Activated naive CD4-positive, alpha-beta T cell treated with anti-CD3 and anti-CD28 coated beads, Interleukin-2, amount 50 U/mL, for 24 hours (primary cell): ENCODE measurements at regions not wholly inside any gene's neighbourhood (a gene's known extent, or its start where the extent isn't known, plus 50 kb on each side); places are given as distances from the start of the nearest gene placed in this dataset.
"Not testable (repeated sequence)": the region's sequence is repeated elsewhere in the genome, so short reads cannot be mapped to it uniquely, and the experiment has no call there.

Source experiments
- H3K27ac Mint-ChIP-seq: one replicate; pipeline ENCODE4 v1.8.0; 2021; ENCODE audit warnings: mild to moderate bottlenecking, mixed read lengths
- H3K27me3 Mint-ChIP-seq: one replicate; pipeline ENCODE4 v1.8.0; 2021; ENCODE audit warnings: mixed read lengths
- H3K36me3 Mint-ChIP-seq: one replicate; pipeline ENCODE4 v1.8.0; 2021; ENCODE audit warnings: mixed read lengths
- H3K4me1 Mint-ChIP-seq: one replicate; pipeline ENCODE4 v1.8.0; 2021; ENCODE audit warnings: mixed read lengths
- H3K4me3 Mint-ChIP-seq: one replicate; pipeline ENCODE4 v1.8.0; 2021; ENCODE audit warnings: mild to moderate bottlenecking, mixed read lengths
- H3K9me3 Mint-ChIP-seq: one replicate; pipeline ENCODE4 v1.8.0; 2021; ENCODE audit warnings: mixed read lengths

GRCh38 chr9:71604197-71605063 lies 163.9 kb downstream of the CEMIP2 start:
- Mint-ChIP-seq H3K4me3 (no peak overlapping the region), H3K27me3 (no peaks in the 10 kb centered on the region), H3K27ac (no peak overlapping the region), H3K4me1 (no peaks in the 10 kb centered on the region), H3K36me3 (no peaks in the 10 kb centered on the region), H3K9me3 (no peaks in the 10 kb centered on the region)

DNA sequence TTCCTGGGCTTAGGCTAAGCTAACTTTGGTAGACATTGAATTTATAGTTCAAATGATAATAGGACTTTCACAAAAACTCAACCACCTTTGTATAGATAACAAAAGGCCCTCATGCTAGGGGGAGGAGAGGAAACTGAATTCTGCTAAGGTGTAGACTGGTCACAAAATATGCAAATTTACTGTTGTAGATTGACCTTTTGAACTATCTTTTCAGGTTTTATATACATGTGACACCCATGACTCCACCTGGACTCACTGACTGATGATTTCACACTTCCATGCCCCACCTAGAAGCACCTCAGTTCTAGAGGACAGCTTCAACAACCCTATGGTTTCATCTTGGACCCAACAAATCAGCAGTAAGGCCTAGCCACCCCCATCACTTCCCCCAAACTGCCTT lies 165.7 kb downstream of the CEMIP2 start:
- H3K27ac Mint-ChIP-seq: no peak overlapping the region

DNA sequence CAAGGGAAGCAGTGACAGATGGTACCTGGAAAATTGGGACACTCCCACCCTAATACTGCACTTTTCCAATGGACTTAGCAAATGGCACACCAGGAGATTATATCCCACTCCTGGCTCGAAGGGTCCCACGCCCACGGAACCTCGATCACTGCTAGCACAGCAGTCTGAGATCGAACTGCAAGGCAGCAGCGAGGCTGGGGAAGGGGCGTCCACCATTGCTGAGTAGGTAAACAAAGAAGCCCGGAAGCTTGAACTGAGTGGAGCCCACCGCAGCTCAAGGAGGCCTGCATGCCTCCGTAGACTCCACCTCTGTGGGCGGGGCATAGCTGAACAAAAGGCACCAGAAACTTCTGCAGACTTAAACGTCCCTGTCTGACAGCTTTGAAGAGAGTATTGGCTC lies 172.6 kb downstream of the CEMIP2 start:
- not testable (repeated sequence) for H3K27me3 Mint-ChIP-seq, H3K4me3 Mint-ChIP-seq, H3K36me3 Mint-ChIP-seq, H3K27ac Mint-ChIP-seq, H3K9me3 Mint-ChIP-seq, H3K4me1 Mint-ChIP-seq

More for the DNA sequence above, 165.7 kb downstream of the CEMIP2 start:
- no peaks in the 10 kb centered on the region for H3K36me3 Mint-ChIP-seq
- no peaks in the 10 kb centered on the region for H3K4me1 Mint-ChIP-seq
- H3K9me3 Mint-ChIP-seq: no peaks in the 10 kb centered on the region
- no peak overlapping the region for H3K4me3 Mint-ChIP-seq
- H3K27me3 Mint-ChIP-seq: no peaks in the 10 kb centered on the region

DNA sequence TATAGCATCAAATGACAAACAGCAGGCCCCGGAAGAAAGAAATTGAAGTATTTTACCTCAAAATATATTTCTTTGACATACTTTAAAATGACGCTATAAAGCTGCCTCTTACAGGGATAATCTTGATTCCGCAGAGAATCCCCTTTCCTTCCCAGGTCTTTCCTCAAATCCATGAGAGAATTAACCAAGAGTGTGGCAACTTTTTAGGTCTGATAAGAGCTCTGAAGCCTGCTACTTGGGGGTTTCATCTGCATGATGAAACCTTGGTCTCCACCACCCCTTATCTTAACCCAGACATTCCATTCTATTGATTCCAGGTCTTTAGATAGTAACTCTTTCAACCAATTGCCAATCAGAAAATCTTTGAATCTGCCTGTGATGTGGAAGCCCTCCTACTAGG lies 173.8 kb downstream of the CEMIP2 start:
- H3K9me3 Mint-ChIP-seq: no peaks in the 10 kb centered on the region
- H3K4me1 Mint-ChIP-seq: no peaks in the 10 kb centered on the region
- no peak overlapping the region for H3K4me3 Mint-ChIP-seq
- peaks cover 1% of the 10 kb centered on the region for H3K27me3 Mint-ChIP-seq
- no peaks in the 10 kb centered on the region for H3K36me3 Mint-ChIP-seq
- H3K27ac Mint-ChIP-seq: no peak overlapping the region

DNA sequence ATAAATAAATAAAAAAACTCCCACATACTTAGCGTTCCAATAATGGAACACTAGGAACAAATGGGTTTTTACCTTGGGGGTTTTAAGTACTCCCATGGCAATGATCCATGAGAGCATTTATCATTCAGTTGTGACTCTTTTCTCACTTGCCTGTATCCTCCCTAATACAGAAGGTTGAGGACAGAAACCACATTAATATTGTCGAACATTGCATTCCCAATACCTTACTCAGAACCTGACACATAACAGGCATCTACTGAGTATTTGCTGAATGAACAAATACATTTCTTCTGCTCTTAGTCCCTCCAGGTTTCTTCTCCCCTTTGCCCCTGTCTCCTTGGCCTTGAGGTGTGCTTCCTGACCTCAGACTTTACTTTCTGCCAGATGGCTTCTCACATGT lies 175.9 kb downstream of the CEMIP2 start:
- no peaks in the 10 kb centered on the region for H3K9me3 Mint-ChIP-seq
- H3K4me3 Mint-ChIP-seq: no peak overlapping the region
- H3K27me3 Mint-ChIP-seq: peaks cover 1% of the 10 kb centered on the region
- H3K4me1 Mint-ChIP-seq: no peaks in the 10 kb centered on the region
- H3K27ac Mint-ChIP-seq: no peak overlapping the region
- no peaks in the 10 kb centered on the region for H3K36me3 Mint-ChIP-seq

- no peaks in the 10 kb centered on the region for H3K4me1 Mint-ChIP-seq
- H3K9me3 Mint-ChIP-seq: no peaks in the 10 kb centered on the region
- H3K4me3 Mint-ChIP-seq: no peak overlapping the region
- H3K36me3 Mint-ChIP-seq: no peaks in the 10 kb centered on the region
- no peak overlapping the region for H3K27ac Mint-ChIP-seq
- no peaks in the 10 kb centered on the region for H3K27me3 Mint-ChIP-seq
Observed at GRCh38 chr9:71590362-71590761, 178.0 kb downstream of the CEMIP2 start.

GRCh38 chr9:71589612-71590011 lies 178.7 kb downstream of the CEMIP2 start:
- Mint-ChIP-seq H3K36me3 (no peaks in the 10 kb centered on the region), H3K27ac (no peak overlapping the region), H3K27me3 (no peaks in the 10 kb centered on the region), H3K4me3 (no peak overlapping the region), H3K9me3 (no peaks in the 10 kb centered on the region), H3K4me1 (no peaks in the 10 kb centered on the region)

- Mint-ChIP-seq H3K27ac (no peak overlapping the region), H3K36me3 (no peaks in the 10 kb centered on the region), H3K27me3 (no peaks in the 10 kb centered on the region), H3K4me1 (no peaks in the 10 kb centered on the region), H3K9me3 (no peaks in the 10 kb centered on the region), H3K4me3 (no peak overlapping the region)
Observed at GRCh38 chr9:71587576-71588362, 180.5 kb downstream of the CEMIP2 start.

GRCh38 chr9:71583792-71584191 lies 184.5 kb downstream of the CEMIP2 start:
- Mint-ChIP-seq H3K4me1 (no peaks in the 10 kb centered on the region), H3K4me3 (no peak overlapping the region), H3K27me3 (no peaks in the 10 kb centered on the region), H3K9me3 (no peaks in the 10 kb centered on the region), H3K27ac (no peak overlapping the region), H3K36me3 (no peaks in the 10 kb centered on the region)

GRCh38 chr9:71582347-71582746 lies 186.0 kb downstream of the CEMIP2 start:
- Mint-ChIP-seq H3K9me3 (no peaks in the 10 kb centered on the region), H3K4me3 (no peak overlapping the region), H3K27ac (no peak overlapping the region), H3K36me3 (no peaks in the 10 kb centered on the region), H3K4me1 (no peaks in the 10 kb centered on the region), H3K27me3 (no peaks in the 10 kb centered on the region)

- Mint-ChIP-seq H3K4me1 (no peaks in the 10 kb centered on the region), H3K27me3 (peaks cover 1% of the 10 kb centered on the region)
Observed at GRCh38 chr9:71581101-71581500, 187.2 kb downstream of the CEMIP2 start.

GRCh38 chr9:71571186-71571585 lies 197.1 kb downstream of the CEMIP2 start:
- Mint-ChIP-seq H3K27me3 (peaks cover 3% of the 10 kb centered on the region), H3K27ac (no peak overlapping the region), H3K4me3 (no peak overlapping the region), H3K4me1 (no peaks in the 10 kb centered on the region), H3K9me3 (no peaks in the 10 kb centered on the region), H3K36me3 (no peaks in the 10 kb centered on the region)

More at GRCh38 chr9:71581101-71581500, 187.2 kb downstream of the CEMIP2 start:
- H3K36me3 Mint-ChIP-seq: no peaks in the 10 kb centered on the region
- no peak overlapping the region for H3K4me3 Mint-ChIP-seq
- no peaks in the 10 kb centered on the region for H3K9me3 Mint-ChIP-seq
- H3K27ac Mint-ChIP-seq: no peak overlapping the region

DNA sequence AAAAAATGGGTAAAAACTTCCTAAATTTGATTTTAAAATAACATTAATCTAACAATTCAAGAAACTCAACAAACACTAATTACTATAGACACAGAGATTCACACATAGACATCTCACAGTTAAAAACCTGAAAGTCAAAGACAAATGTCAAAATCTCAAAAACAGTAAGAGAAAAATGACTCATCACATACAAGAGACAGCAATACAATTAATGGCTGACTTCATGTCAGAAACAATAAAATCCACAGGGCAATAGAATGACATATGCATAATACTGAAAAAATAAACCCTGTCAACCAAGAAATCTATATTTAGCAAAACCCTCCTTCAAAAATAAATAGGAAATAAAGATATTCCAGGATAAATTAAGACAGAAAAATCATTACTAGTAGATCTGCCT lies 200.4 kb downstream of the CEMIP2 start:
- Mint-ChIP-seq H3K4me1 (no peaks in the 10 kb centered on the region), H3K9me3 (no peaks in the 10 kb centered on the region), H3K27me3 (peaks cover 5% of the 10 kb centered on the region), H3K36me3 (no peaks in the 10 kb centered on the region), H3K4me3 (no peak overlapping the region), H3K27ac (no peak overlapping the region)

DNA sequence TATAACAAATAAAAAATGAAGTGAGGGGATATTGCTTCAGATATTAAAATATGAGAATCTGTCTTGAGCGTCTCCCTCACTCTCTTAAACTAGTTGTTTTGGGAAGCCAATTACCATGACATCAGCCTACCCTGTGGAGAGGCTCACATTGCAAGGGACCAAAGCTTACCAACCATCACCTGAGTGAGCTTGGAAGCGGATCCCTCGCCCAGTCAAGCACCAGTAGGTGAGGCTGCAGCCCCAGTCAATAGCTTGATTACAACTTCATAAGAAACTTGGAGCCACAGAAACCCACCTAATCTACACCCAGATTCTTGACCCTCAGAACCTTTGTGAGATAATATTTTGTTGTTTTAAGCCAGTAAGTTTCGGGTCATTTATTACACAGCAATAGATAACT lies 206.2 kb downstream of the CEMIP2 start:
- Mint-ChIP-seq H3K27ac (no peak overlapping the region), H3K4me1 (no peaks in the 10 kb centered on the region), H3K36me3 (no peaks in the 10 kb centered on the region), H3K4me3 (no peak overlapping the region), H3K27me3 (peaks cover 7% of the 10 kb centered on the region), H3K9me3 (no peaks in the 10 kb centered on the region)

GRCh38 chr9:71557310-71557709 lies 211.0 kb downstream of the CEMIP2 start:
- H3K27me3 Mint-ChIP-seq: peaks cover 13% of the 10 kb centered on the region
- no peak overlapping the region for H3K4me3 Mint-ChIP-seq
- no peak overlapping the region for H3K27ac Mint-ChIP-seq
- H3K36me3 Mint-ChIP-seq: no peaks in the 10 kb centered on the region
- H3K9me3 Mint-ChIP-seq: no peaks in the 10 kb centered on the region
- H3K4me1 Mint-ChIP-seq: no peaks in the 10 kb centered on the region

DNA sequence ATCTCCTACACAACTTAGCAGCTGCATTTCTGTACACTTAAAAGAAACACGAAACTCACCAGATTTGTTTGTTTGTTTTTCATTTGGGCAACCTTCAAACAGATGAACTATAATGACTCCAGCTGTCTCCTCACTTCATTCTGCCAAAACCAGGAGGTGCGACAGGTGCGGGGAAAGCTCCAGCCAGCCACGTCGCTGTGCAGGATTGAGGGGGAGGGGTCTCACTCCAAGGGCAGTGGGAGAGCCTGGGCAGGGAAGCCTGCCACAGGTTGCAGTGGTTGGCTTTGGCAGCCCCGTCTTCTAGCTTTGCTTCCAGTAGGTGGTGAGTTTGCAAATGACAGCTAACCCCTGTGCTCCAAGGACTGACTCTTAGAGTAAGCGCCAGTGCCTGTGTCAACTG lies 215.8 kb downstream of the CEMIP2 start:
- peaks cover 26% of the 10 kb centered on the region for H3K27me3 Mint-ChIP-seq

More for the DNA sequence above, 215.8 kb downstream of the CEMIP2 start:
- Mint-ChIP-seq H3K9me3 (no peaks in the 10 kb centered on the region), H3K27ac (no peak overlapping the region), H3K4me1 (no peaks in the 10 kb centered on the region), H3K4me3 (no peak overlapping the region), H3K36me3 (no peaks in the 10 kb centered on the region)
